Stomach (tissue), 8 donors: ENCODE measurements at regions not wholly inside any gene's neighbourhood (a gene's known extent, or its start where the extent isn't known, plus 50 kb on each side); places are given as distances from the start of the nearest gene placed in this dataset.

Experiments
- DNase-seq, 2 donors: peaks; one replicate each; pipeline versions ENCODE4 v3.0.0 to v3.0.0-alpha.2; 2013 to 2019
- H3K27ac ChIP-seq, 5 donors: fragments of 200-600 bp in 4 of 5; sonication (generic) in 4 of 5; one replicate each; pipeline ENCODE4 v1.5.1; 2013 to 2019; ENCODE audit warnings: mild to moderate bottlenecking in 1 of 5, moderate library complexity in 1 of 5
- H3K27me3 ChIP-seq, 3 donors: fragments of 200-600 bp; sonication (generic); one replicate each; pipeline ENCODE4 v1.5.1; 2017 to 2019; ENCODE audit warnings: mixed run types in 1 of 3
- H3K36me3 ChIP-seq, 4 donors: fragments of 200-600 bp; sonication (generic); 1 replicate in 3 of 4; 2 replicates in 1 of 4; pipeline ENCODE4 v1.5.1; 2016 to 2019
- H3K4me1 ChIP-seq, 4 donors: fragments of 200-600 bp; sonication (generic); one replicate each; pipeline ENCODE4 v1.5.1; 2016 to 2019
- H3K4me3 ChIP-seq, 4 donors: fragments of 200-600 bp; sonication (generic) in 3 of 4; one replicate each; pipeline ENCODE4 v1.5.1; 2016 to 2019; ENCODE audit warnings: mild to moderate bottlenecking in 1 of 4
- H3K9me3 ChIP-seq, 4 donors: fragments of 200-600 bp; sonication (generic); one replicate each; pipeline ENCODE4 v1.5.1; 2016 to 2019
- CTCF ChIP-seq, 7 experiments: fragments of 450-650 bp in 4 of 7; fragments of 200-600 bp in 3 of 7; sonication (generic) in 3 of 7; IDR thresholded peaks; one replicate each; pipeline ENCODE4 v1.5.1; 2016 to 2019; ENCODE audit warnings: antibody characterized with exemption in 7 of 7, control low read depth in 2 of 7, mild to moderate bottlenecking in 1 of 7
- EP300 ChIP-seq: sonication (generic); formaldehyde crosslinking; IDR thresholded peaks from one replicate; pipeline ENCODE4 v1.6.1; 2017; ENCODE audit warnings: antibody characterized with exemption
- POLR2A ChIP-seq, 4 donors: fragments of 450-650 bp; IDR thresholded peaks; one replicate each; pipeline ENCODE4 v1.6.1; 2016; ENCODE audit warnings: antibody characterized with exemption in 4 of 4, control low read depth in 2 of 4, mild to moderate bottlenecking in 1 of 4, moderate library complexity in 1 of 4
- POLR2AphosphoS5 ChIP-seq, 3 donors: sonication (generic); formaldehyde crosslinking; IDR thresholded peaks; one replicate each; pipeline ENCODE4 v1.6.1; 2016; ENCODE audit warnings: antibody characterized with exemption in 3 of 3
- WGBS, 5 donors: extraction: QIAGEN DNeasy Blood & Tissue Kit in 3 of 5; methylation state at CpG; one replicate each; pipeline versions ENCODE4 v1.1.5 to v1.1.7; 2013 to 2018; 5-methylcytosine and 5-hydroxymethylcytosine counted together
- intact Hi-C: fragments of 100-400 bp; cut with DNase I; formaldehyde crosslinking; loops from one replicate; pipeline ENCODE4 v1.15.1; 2023; ENCODE audit warnings: low total_unique reads
- donor health status: healthy with polysubstance abuse.
- donor health status: Bipolar disorder and iron deficiency.
- donor health status: healthy.

GRCh38 chr4:180855184-180855583 lies 1388.0 kb upstream of the TENM3 start:
- TF ChIP-seq CTCF (IDR thresholded peaks at IDR 0.05) (no peak), POLR2A (IDR thresholded peaks at IDR 0.05) (no peak), POLR2AphosphoS5 (IDR thresholded peaks at IDR 0.05) (no peak), EP300 (no peak)
- intact Hi-C loops, result no loop called here
- Histone ChIP-seq H3K9me3 (no peaks in the 10 kb centered on the region), H3K27ac (no peak overlapping the region), H3K27me3 (no peaks in the 10 kb centered on the region), H3K4me1 (no peaks in the 10 kb centered on the region), H3K4me3 (no peak overlapping the region), H3K36me3 (no peaks in the 10 kb centered on the region)
- no peak for DNase-seq
- WGBS, 5 donors, result 74 to 84% (median 77%) methylated on average over 2 of the region's 2 CpGs

GRCh38 chr4:180860089-180860720 lies 1383.0 kb upstream of the TENM3 start:
- no peak overlapping the region for H3K27ac ChIP-seq
- no peaks in the 10 kb centered on the region for H3K4me1 ChIP-seq
- TF ChIP-seq CTCF (IDR thresholded peaks at IDR 0.05) (no peak), POLR2AphosphoS5 (IDR thresholded peaks at IDR 0.05) (no peak), EP300 (no peak), POLR2A (IDR thresholded peaks at IDR 0.05) (no peak)
- no peaks in the 10 kb centered on the region for H3K36me3 ChIP-seq
- DNase-seq, result no peak
- H3K9me3 ChIP-seq, result no peaks in the 10 kb centered on the region
- no peaks in the 10 kb centered on the region for H3K27me3 ChIP-seq
- 63 to 82% (median 67%) methylated on average over 4 to 12 of the region's 12 CpGs for WGBS, 5 donors
- H3K4me3 ChIP-seq, result no peak overlapping the region
- intact Hi-C loops, result no loop called here

GRCh38 chr4:180861651-180862050 lies 1381.6 kb upstream of the TENM3 start:
- Histone ChIP-seq H3K4me3 (no peak overlapping the region), H3K27me3 (no peaks in the 10 kb centered on the region), H3K9me3 (peaks cover 0 to 13% (median 12%) of the 10 kb centered on the region in 4 donors), H3K36me3 (no peaks in the 10 kb centered on the region), H3K4me1 (no peaks in the 10 kb centered on the region), H3K27ac (no peak overlapping the region)
- TF ChIP-seq CTCF (IDR thresholded peaks at IDR 0.05) (no peak), EP300 (no peak), POLR2A (IDR thresholded peaks at IDR 0.05) (no peak), POLR2AphosphoS5 (IDR thresholded peaks at IDR 0.05) (no peak)
- 91 to 96% (median 94%) methylated on average over 11 of the region's 11 CpGs for WGBS, 5 donors
- no peak for DNase-seq
- intact Hi-C loops, result no loop called here

GRCh38 chr4:180866933-180867643 lies 1376.1 kb upstream of the TENM3 start:
- no peak for TF ChIP-seq POLR2A (IDR thresholded peaks at IDR 0.05)
- no peak for TF ChIP-seq EP300
- TF ChIP-seq CTCF (IDR thresholded peaks at IDR 0.05), result no peak
- no peak for TF ChIP-seq POLR2AphosphoS5 (IDR thresholded peaks at IDR 0.05)
- Histone ChIP-seq H3K4me3 (no peak overlapping the region), H3K9me3 (peaks cover 0 to 19% (median 18%) of the 10 kb centered on the region in 4 donors), H3K36me3 (no peaks in the 10 kb centered on the region), H3K27ac (no peak overlapping the region), H3K27me3 (no peaks in the 10 kb centered on the region), H3K4me1 (no peaks in the 10 kb centered on the region)
- DNase-seq, result no peak
- 77 to 94% (median 90%) methylated on average over 15 to 16 of the region's 16 CpGs for WGBS, 5 donors
- intact Hi-C loops, result no loop called here
